ENCODE measurements at regions not wholly inside any gene's neighbourhood (a gene's known extent, or its start where the extent isn't known, plus 50 kb on each side); places are given as distances from the start of the nearest gene placed in this dataset.

DNA sequence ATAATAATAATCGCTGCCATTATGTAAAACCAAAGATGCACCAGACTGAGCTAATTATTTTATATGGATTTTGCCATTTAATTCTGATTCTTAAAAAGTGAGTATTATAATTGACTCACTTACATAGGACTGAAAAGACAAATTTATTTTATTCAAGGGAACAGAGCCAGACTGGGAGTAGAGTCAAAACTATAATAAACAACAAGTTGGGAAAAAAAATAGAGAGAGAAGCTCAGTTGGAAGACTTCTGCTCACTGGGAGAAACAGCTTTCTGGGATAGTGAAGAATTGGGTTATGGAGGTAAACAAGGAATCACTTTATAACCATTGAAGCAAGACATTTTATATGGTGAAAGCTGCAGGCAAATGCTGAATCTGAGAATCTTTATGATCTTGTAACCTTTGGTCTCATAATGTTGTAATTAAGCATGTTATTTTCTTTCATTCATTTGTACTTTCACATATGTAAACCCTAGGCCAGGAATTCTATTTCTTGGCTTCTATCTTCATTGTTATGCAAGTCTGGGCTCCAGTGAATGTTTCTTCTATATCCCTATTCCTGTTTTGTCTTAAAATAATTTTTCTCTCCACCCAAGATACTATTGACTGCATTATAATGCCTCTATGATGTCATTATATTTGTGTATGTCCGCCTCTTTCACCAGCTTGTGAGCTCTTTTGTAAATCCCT lies 725.3 kb upstream of the CCDC179 start:
- no peak overlapping the region for H3K4me3 Mint-ChIP-seq (ENCODE audit: low read depth)
- peaks cover 1% of the 10 kb centered on the region for H3K4me1 Mint-ChIP-seq (ENCODE audit: low read depth)
- H3K36me3 Mint-ChIP-seq (ENCODE audit: insufficient read depth), result no peaks in the 10 kb centered on the region
- H3K9me3 Mint-ChIP-seq (ENCODE audit: low read depth), result peaks cover 11% of the 10 kb centered on the region
- DNase-seq (ENCODE audit: low spot score, unreplicated experiment), result no peak
- TF ChIP-seq, protein P1, sequence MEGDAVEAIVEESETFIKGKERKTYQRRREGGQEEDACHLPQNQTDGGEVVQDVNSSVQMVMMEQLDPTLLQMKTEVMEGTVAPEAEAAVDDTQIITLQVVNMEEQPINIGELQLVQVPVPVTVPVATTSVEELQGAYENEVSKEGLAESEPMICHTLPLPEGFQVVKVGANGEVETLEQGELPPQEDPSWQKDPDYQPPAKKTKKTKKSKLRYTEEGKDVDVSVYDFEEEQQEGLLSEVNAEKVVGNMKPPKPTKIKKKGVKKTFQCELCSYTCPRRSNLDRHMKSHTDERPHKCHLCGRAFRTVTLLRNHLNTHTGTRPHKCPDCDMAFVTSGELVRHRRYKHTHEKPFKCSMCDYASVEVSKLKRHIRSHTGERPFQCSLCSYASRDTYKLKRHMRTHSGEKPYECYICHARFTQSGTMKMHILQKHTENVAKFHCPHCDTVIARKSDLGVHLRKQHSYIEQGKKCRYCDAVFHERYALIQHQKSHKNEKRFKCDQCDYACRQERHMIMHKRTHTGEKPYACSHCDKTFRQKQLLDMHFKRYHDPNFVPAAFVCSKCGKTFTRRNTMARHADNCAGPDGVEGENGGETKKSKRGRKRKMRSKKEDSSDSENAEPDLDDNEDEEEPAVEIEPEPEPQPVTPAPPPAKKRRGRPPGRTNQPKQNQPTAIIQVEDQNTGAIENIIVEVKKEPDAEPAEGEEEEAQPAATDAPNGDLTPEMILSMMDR (IDR thresholded peaks at IDR 0.05; ENCODE audit: unreplicated experiment), result no peak
- no peaks in the 10 kb centered on the region for H3K27me3 Mint-ChIP-seq
- H3K27ac Mint-ChIP-seq, result no peak overlapping the region

DNA sequence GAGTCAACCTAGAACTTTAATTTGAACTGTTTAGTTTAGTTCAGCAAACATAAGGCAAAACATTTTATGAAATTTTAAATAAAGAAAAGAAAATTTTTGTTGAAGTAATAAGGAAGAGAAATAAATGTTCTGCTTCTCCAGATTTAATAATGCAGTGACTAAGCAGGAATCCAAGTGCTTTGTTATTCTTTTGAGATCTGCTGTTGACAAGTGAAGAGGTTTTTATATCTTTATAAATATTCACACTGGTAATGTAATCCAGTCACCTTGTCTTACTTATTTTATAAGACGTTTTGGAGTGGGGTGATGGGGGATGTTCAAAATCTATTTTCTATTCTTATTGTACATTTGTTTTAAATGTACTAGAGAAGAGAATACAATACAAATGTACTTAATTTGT lies 725.9 kb upstream of the CCDC179 start:
- DNase-seq (ENCODE audit: low spot score, unreplicated experiment), result no peak
- peaks cover 11% of the 10 kb centered on the region for H3K9me3 Mint-ChIP-seq (ENCODE audit: low read depth)
- no peaks in the 10 kb centered on the region for H3K27me3 Mint-ChIP-seq
- H3K36me3 Mint-ChIP-seq (ENCODE audit: insufficient read depth), result no peaks in the 10 kb centered on the region
- no peaks in the 10 kb centered on the region for H3K4me1 Mint-ChIP-seq (ENCODE audit: low read depth)
- TF ChIP-seq, protein P1 (IDR thresholded peaks at IDR 0.05; ENCODE audit: unreplicated experiment), result no peak
- H3K4me3 Mint-ChIP-seq (ENCODE audit: low read depth), result no peak overlapping the region
- no peak overlapping the region for H3K27ac Mint-ChIP-seq

DNA sequence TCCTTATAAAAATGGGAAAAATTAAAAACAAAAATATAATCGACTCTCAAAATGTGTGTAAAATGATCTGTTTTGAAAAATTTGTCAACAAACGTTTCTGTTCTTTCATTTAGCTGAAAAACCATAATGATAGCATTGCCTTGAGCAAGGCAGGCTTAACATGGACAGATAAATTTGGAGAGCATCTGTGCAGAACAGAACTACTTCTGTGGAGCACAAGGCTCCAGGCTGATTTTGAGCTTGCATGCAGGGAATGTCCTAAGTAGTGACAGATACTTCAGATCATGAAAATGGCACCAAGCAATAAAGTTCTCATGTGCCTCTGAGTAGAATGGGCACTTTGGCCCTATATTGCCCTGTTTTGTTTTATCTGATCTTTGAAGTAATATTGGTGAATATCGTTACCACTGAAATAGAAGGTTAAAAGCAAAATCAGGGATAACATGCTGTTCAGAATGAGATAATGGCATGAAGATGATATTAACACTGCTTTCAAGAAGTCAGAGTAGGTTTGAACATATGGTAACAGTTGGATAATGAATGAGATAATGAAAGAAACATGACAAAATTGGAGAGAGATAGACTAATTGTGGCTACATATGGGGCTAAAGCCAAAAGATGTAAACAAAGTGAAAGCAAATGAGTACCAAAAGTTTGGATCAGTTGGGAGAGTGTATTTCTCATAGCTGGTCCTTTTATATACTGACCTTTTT lies 730.5 kb upstream of the CCDC179 start:
- Mint-ChIP-seq H3K27me3 (no peaks in the 10 kb centered on the region), H3K4me1 (ENCODE audit: low read depth) (peaks cover 2% of the 10 kb centered on the region), H3K9me3 (ENCODE audit: low read depth) (peaks cover 11% of the 10 kb centered on the region), H3K27ac (no peak overlapping the region), H3K36me3 (ENCODE audit: insufficient read depth) (no peaks in the 10 kb centered on the region), H3K4me3 (ENCODE audit: low read depth) (no peak overlapping the region)
- DNase-seq (ENCODE audit: low spot score, unreplicated experiment), result no peak
- TF ChIP-seq, protein P1 (IDR thresholded peaks at IDR 0.05; ENCODE audit: unreplicated experiment), result no peak

DNA sequence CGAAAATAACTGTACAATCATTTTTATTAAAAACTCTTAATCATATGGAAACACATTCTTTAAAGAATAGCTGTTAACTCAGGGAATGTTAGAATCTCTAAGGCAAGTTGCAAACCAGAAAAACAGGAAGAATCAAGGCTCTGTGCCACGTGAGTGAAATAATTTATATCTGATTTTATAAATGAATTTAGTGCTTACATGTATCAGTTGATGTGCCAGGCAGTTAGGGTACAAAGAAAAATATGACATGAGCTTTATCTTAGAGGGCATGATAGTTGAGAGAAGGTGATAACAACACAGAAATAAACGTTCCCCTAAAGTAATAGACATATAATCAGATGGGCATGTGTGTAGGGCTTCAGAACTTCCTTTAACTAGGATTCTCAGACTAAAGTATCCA lies 734.5 kb upstream of the CCDC179 start:
- peaks cover 2% of the 10 kb centered on the region for H3K4me1 Mint-ChIP-seq (ENCODE audit: low read depth)
- H3K9me3 Mint-ChIP-seq (ENCODE audit: low read depth), result no peaks in the 10 kb centered on the region
- no peak overlapping the region for H3K27ac Mint-ChIP-seq
- no peaks in the 10 kb centered on the region for H3K27me3 Mint-ChIP-seq
- TF ChIP-seq, protein P1 (IDR thresholded peaks at IDR 0.05; ENCODE audit: unreplicated experiment), result no peak
- no peak for DNase-seq (ENCODE audit: low spot score, unreplicated experiment)
- H3K36me3 Mint-ChIP-seq (ENCODE audit: insufficient read depth), result no peaks in the 10 kb centered on the region
- H3K4me3 Mint-ChIP-seq (ENCODE audit: low read depth), result no peak overlapping the region

DNA sequence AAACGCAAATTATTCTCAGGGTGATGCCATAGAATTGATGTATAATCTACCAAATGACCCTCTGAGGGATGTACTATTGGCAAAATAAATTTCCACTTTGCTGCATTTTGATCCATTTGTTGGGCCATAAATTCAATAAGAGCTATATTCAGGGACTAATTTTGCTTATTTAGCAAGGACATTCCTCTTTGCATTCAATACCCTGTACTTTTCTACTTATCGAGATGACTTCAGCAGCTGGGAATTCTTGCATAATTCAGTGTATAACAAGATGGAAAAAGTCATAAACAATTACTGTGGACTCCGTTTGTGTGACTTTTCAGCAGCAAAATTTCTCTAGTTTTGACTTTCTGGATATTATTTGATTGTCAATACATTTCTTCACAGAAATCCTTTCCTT lies 744.7 kb upstream of the CCDC179 start:
- Mint-ChIP-seq H3K36me3 (ENCODE audit: insufficient read depth) (no peaks in the 10 kb centered on the region), H3K27me3 (no peaks in the 10 kb centered on the region), H3K27ac (no peak overlapping the region), H3K4me3 (ENCODE audit: low read depth) (no peak overlapping the region), H3K9me3 (ENCODE audit: low read depth) (no peaks in the 10 kb centered on the region), H3K4me1 (ENCODE audit: low read depth) (no peaks in the 10 kb centered on the region)
- no peak for DNase-seq (ENCODE audit: low spot score, unreplicated experiment)
- TF ChIP-seq, protein P1 (IDR thresholded peaks at IDR 0.05; ENCODE audit: unreplicated experiment), result no peak

All from progenitor cell of endocrine pancreas (in vitro differentiated cells).